Gastrocnemius medialis (tissue), 4 donors: ENCODE measurements at regions not wholly inside any gene's neighbourhood (a gene's known extent, or its start where the extent isn't known, plus 50 kb on each side); places are given as distances from the start of the nearest gene placed in this dataset.

ENCODE experiments used
- POLR2A ChIP-seq, 2 donors: fragments of 450-650 bp; IDR thresholded peaks; one replicate each; pipeline ENCODE4 v1.6.1; 2017; ENCODE audit warnings: antibody characterized with exemption in 2 of 2, mild to moderate bottlenecking in 2 of 2, moderate library complexity in 2 of 2
- TF ChIP-seq, protein P1 (sequence below), 5 experiments: fragments of 450-650 bp in 3 of 5; fragments of 200-600 bp in 2 of 5; sonication (generic) in 2 of 5; IDR thresholded peaks in 4 of 5; conservative IDR thresholded peaks in 1 of 5; 1 replicate in 4 of 5; 2 replicates in 1 of 5; pipeline ENCODE4 v1.5.1; 2016 to 2019; ENCODE audit warnings: antibody characterized with exemption in 5 of 5, mild to moderate bottlenecking in 3 of 5, moderate library complexity in 3 of 5

DNA sequence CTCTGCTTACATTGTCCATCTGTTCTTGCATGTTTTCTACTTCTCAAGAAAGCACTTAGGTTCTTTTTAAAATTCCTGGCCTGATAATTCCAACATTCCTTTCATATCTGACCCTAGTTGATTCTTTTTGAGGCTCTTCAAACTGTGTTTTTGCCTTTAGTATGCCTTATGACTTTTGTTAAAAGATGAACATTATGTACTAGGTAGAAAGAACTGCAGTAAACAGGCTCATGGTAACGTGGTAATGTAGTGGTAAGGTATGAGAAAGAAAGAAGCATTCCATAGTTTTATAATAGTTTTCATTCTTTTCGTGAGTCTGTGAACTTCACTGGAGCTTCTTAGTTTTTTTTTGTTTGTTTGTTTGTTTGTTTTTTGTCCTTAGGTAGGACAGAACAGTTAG lies 306.4 kb downstream of the MBD2 start:
- TF ChIP-seq, protein P1, sequence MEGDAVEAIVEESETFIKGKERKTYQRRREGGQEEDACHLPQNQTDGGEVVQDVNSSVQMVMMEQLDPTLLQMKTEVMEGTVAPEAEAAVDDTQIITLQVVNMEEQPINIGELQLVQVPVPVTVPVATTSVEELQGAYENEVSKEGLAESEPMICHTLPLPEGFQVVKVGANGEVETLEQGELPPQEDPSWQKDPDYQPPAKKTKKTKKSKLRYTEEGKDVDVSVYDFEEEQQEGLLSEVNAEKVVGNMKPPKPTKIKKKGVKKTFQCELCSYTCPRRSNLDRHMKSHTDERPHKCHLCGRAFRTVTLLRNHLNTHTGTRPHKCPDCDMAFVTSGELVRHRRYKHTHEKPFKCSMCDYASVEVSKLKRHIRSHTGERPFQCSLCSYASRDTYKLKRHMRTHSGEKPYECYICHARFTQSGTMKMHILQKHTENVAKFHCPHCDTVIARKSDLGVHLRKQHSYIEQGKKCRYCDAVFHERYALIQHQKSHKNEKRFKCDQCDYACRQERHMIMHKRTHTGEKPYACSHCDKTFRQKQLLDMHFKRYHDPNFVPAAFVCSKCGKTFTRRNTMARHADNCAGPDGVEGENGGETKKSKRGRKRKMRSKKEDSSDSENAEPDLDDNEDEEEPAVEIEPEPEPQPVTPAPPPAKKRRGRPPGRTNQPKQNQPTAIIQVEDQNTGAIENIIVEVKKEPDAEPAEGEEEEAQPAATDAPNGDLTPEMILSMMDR (IDR thresholded peaks at IDR 0.05 in 4 of 5, conservative IDR thresholded peaks at IDR 0.05 in 1 of 5): no peak
- TF ChIP-seq POLR2A (IDR thresholded peaks at IDR 0.05): no peak
